DMS 273 (cell line): ENCODE measurements at regions not wholly inside any gene's neighbourhood (a gene's known extent, or its start where the extent isn't known, plus 50 kb on each side); places are given as distances from the start of the nearest gene placed in this dataset.

Experiments
- DNase-seq: peaks from one replicate; lab custom pipeline; 2025; ENCODE audit not compliant: unreplicated experiment; lab: John Stamatoyannopoulos, UW

DNA sequence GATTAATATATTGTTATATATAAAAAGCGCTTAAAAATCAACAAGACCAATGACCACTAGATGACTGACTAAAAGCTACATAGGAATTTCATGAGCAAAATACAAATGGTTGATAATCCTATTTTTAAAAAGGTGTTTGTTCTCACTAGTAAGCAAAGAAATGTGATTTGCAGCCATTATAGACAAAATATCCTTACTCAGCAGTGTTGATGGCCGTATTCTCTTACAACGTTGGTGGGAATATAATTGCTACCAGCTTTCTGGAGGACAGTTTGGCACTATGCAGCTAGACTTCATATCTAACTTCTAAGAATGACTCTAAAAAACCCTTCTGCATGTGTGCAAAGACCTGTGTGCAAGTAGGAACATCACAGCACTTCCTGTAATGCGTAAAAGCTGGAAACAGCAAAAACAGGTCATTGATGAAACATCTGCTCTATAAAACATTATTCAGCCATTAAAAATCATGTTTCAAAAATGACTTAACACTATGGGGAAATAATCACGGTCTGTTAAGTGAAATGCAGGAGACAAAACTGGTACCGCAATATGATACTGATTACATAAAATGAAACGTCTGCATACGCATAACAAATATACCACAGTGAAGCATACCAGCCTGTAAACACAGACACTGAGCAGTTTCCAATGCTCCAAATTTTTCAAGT is 70.1 kb upstream of the LINC01488 start:
- DNase-seq, result no peak

GRCh38 chr11:69413015-69413801 is 68.3 kb upstream of the LINC01488 start:
- DNase-seq, result no peak

DNA sequence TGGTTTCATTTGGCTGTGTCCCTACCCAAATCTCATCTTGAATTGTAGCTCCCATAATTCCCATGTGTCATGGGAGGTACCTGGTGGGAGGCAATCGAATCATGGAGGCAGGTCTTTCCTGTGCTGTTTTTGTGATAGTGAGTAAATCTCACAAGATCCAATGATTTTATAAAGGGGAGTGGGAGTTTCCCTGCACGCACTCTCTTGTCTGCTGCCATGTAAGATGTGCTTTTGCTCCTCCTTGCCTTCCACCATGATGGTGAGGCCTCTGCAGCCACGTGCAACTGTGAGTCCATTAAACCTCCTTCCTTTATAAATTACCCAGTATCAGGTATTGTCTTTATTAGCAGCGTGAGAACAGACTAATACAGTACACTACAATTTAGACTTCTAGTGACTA is 67.5 kb upstream of the LINC01488 start:
- no peak for DNase-seq

- DNase-seq, result no peak
Observed at GRCh38 chr11:69414773-69415187, 66.7 kb upstream of the LINC01488 start.

DNA sequence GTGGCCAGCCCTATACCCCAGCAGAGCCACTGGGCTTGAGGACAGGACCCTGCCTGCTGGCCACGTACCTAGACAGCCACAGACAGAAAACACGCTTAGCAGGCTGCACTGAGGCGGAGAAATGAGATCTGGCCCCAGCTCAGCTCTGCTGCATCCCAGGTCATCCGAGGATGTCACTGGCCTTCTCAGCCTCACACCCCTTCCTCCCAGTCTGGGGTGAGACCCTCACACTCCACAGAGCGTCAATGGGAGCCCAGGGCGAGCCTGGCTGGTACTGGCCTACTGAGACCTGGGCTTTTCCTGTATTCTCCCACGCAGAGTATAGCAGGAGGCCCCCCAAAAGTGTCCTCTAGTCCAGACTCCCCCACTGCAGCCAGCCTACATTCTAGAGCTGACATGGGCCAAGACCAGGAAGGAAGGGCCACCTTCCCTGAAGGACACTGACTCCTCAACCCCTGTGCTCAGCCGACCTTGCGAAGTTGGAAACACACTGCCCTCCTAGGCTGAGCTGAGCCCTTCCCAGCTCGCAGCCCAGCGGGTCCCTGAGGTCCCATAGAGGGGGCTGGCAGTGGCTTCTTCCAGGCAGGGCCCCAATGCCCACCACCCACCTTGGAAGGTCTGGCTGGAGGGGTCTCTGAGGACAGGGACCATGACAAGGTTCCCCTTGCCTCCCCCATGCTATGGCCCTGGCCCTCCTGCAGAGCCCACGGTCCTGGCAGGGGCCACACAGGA is 65.9 kb upstream of the LINC01488 start:
- no peak for DNase-seq

GRCh38 chr11:69416143-69416515 is 65.3 kb upstream of the LINC01488 start:
- DNase-seq, result no peak

DNA sequence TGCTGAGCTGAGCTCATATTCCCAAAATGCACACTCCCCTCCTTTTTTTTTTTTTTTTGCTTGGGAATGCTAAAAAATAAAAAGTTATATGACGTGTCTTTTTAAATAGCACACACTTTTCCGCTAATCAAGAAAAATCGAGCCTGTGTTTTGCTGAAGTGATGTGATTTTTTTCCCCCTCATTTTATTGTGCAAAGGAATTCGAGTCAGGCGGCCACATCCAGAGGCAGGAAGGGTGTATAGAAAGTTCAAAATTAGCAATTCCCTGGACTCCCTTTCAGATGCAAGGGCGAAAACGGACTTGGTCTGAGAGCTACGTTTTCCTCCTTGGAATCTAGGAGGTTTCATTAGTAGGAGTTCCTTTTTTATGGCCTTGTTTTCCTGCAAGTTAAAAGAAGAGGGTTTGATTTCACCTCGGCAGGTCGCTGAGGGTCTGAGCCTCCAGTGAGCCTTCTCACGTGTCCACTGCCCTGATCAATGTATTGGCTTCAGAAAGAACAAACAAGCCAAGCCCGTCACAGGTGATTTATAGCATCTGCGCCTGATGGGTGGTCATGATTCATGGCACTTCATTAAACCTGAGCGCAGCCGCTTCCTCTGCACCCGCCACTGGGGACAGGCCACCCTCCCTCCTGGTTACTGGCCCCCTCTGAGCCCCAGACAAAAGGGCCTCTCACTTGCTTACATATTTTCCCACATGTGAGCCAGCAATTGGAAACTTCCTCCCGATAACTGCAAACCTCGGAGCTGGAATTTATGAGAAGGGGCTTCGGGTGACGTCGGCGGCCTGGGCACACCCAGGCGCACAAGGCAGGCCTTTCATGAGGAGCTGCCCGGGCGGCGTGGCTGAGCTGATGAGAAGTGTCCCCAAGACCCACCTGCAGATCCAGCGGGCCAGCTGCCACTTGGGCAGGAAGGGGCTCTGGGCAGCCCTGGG is 64.4 kb upstream of the LINC01488 start:
- DNase-seq, result no peak

- DNase-seq, result no peak
Observed at GRCh38 chr11:69417699-69418085, 63.8 kb upstream of the LINC01488 start.

GRCh38 chr11:69418576-69419296 is 62.7 kb upstream of the LINC01488 start:
- DNase-seq, result no peak

DNA sequence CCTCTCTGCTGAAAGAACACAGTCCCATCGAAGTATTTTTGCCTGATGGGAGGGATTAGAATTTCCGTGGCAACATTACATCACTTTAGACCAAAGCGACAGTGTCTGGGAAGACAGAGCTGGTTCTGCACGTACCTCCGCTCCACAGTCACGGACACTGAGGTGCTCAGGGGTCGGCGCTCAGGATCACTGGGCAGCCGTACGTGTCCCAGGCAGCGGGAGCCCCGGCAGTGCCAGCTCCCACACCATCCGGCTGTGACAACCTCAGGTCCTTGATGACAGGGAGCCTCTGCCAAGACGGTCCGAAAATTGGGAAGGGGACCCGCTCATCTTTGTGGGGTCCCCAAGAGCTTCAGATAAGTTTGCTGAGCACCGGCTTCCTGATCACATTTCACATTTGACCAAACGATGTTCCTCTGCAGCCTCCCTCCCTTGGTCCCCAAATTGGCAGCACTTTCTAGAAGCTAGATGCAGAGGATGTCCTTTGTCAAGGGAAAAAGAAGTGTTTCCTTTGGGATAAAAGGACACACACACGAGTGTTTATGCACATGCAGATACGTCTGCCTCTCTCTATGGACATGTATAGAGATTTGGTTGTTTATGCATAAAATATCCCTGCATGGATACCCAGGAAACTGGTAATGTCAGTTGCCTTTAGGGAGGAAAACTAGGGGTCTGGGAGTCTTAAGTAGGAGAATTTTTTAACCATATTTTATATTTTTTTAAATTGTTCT is 61.6 kb upstream of the LINC01488 start:
- no peak for DNase-seq

DNA sequence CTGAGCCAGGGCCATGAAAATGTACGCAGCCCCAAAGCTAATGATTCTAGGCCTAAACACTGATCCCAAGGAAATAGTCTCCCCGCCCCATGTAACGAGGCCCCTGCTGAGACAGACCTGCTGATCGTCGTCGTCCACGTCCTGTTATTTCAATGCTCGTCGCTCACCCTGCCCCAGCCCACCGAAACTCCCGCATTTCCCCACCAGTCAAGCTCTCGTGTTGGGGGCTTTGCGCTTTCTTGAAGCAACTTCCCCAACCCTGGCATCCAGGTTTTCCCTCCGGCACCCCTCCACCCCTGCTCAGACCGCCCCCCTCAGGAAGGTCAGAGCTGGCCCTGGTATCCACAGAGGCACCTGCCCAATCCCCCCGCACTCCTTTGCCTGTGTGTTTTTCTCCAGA is 58.8 kb upstream of the LINC01488 start:
- no peak for DNase-seq

- no peak for DNase-seq
Observed at GRCh38 chr11:69423181-69423580, 58.3 kb upstream of the LINC01488 start.

GRCh38 chr11:69423611-69424385 is 57.7 kb upstream of the LINC01488 start:
- no peak for DNase-seq

DNA sequence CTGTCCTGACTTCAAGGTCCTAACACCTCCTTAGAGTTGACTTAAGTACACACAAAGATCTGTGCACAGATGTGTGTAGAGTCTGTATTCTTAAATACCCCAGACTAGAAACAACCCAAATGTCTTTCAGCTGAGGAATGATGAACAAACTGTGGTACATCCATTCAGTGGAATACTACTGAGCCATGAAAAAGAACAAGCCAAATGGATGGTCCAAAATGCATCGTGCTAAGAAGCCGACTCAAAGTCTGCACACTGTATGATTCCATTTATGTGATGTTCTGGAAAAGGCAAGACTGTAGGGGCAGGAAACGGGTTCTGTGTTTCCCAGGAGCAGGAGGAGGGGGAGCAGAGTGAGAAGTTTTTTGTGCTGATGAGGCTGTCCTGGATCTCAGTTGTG is 56.7 kb upstream of the LINC01488 start:
- DNase-seq, result no peak

DNA sequence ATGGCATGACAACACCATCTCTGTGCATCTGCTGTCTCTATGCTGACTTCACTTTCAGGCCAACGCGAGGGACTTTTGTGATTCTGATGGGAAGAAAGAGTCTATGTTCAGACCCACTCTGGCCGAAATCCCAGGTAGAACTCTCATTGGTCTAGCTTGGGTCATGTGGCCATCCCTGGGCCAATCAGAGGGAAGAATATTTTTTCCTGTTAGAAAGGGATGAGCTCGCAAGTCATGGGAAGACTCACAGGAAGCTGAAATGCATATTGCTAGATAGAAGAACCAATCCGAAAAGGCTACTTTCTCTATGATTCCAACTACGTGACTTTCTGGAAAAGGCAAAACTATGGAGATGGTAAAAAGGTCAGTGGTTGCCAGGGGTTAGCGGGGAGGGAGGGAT is 56.0 kb upstream of the LINC01488 start:
- no peak for DNase-seq

GRCh38 chr11:69425895-69426544 is 55.4 kb upstream of the LINC01488 start:
- no peak for DNase-seq

DNA sequence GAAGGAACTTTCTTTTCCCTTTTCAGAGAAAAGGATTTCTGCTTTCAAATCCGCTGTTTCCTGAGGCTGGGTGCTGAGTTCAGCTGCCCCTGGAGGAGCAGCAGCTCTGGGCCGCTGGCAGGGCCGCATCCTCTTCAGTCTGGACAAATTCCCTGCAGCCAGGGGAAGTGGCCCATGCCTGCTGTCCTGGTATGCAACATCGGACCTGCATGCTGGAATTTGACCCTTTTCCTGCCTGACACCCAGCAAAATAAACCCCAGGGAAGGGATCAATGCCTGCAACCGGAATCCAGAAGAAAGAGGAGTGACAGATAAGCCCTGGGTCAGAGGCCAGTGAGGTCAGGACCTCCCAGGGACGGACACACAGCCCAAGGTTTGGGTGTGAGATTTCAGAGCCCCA is 54.1 kb upstream of the LINC01488 start:
- DNase-seq, result no peak
